ENCODE measurements at regions not wholly inside any gene's neighbourhood (a gene's known extent, or its start where the extent isn't known, plus 50 kb on each side); places are given as distances from the start of the nearest gene placed in this dataset.
A peak's percentile ranks its signal among the peaks of the same experiment; 100 is the strongest.

DNA sequence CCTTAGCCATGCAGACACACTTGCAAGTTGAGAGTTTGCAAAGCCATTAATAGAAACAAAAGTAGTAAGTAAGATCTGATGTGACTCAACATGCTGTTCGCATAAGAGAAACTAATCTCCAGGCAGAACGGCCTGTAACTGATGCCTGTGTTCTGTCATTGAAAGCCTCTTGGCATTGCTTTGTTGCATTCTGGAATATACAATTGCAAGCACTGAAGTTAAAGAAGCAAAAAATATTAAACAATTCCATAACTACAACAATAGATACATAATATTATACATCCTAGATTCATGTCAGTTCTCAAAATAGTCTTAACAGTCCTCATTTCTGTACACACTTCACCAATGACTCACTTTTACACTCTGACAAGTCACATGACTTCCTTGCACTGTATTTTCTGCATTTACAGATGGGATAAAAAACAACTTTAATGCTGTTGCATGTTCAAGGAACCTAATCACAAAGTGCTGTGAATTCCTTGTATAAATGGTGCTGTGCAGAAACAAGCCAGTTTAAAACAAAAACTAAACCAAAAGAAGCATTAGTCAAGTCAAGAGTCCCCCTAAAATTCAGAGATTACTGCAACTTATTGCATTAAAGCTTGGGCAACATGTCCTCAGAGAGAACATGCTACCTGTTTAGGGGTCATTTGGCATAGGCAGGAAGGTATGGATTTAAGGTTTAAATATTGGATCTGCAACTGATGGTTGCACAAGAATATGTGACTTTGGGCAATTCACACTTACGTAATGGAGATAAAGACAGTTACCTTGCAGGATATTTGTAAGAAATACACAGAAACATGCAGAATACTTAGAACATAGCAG is 79.5 kb upstream of the SERP2 start:
- no peak for FAIRE-seq
- DNase-seq (ENCODE audit: low read depth, low spot score) = no peak
- Histone ChIP-seq H3K79me2 (ENCODE audit: control insufficient read depth, insufficient read depth, low read length) (no peaks in the 10 kb centered on the region), H3K4me1 (ENCODE audit: control insufficient read depth, insufficient read depth, low read length) (no peaks in the 10 kb centered on the region), H3K4me2 (ENCODE audit: control insufficient read depth, insufficient read depth) (peak overlapping the region; percentile 30; the same call in 1 of the 2 replicates), H2AFZ (ENCODE audit: control insufficient read depth, low read depth, low read length) (no peak overlapping the region), H3K27ac (ENCODE audit: control insufficient read depth, insufficient read depth) (no peak overlapping the region), H4K20me1 (ENCODE audit: control insufficient read depth, insufficient read depth) (no peaks in the 10 kb centered on the region), H3K9me3 (replicated peaks; ENCODE audit: control insufficient read depth, insufficient read depth, low read length) (no peaks in the 10 kb centered on the region; the same call in 2 of the 3 replicates), H3K4me3 (no peak overlapping the region), H3K36me3 (ENCODE audit: control insufficient read depth in 2 of 2, insufficient read depth in 2 of 2, low read length in 1 of 2) (no peaks in the 10 kb centered on the region), H3K9ac (ENCODE audit: control insufficient read depth, insufficient read depth, low read length) (no peak overlapping the region), H3K27me3 (replicated peaks in 1 of 2; ENCODE audit: control insufficient read depth in 2 of 2, insufficient read depth in 2 of 2, low read length in 1 of 2) (no peaks in the 10 kb centered on the region)
- in situ Hi-C loops (cut with MboI) (no loop called here), intact Hi-C loops (cut with micrococcal nuclease; ENCODE audit: unreplicated experiment) (no loop called here)
- ChIA-PET CTCF (no interaction called here), POLR2A (no interaction called here), RAD21 (ENCODE audit: unreplicated experiment) (no interaction called here), SMC1A (ENCODE audit: uncharacterized antibody, unreplicated experiment) (no interaction called here)
- no peak for ATAC-seq
- WGBS (ENCODE audit: insufficient coverage, insufficient replicate concordance, low lambda C conversion rate, missing lambda C conversion rate) = 22% methylated on average over 3 of the region's 3 CpGs
- no TSS peak for BruUV-seq (replicated peaks)
- no peak for TF ChIP-seq TCF3 (IDR thresholded peaks at IDR 0.05; ENCODE audit: borderline replicate concordance, insufficient read depth, low read depth, low read length)
- no peak for TF ChIP-seq IKZF1 (conservative IDR thresholded peaks at IDR 0.05)
- TF ChIP-seq, protein P1, sequence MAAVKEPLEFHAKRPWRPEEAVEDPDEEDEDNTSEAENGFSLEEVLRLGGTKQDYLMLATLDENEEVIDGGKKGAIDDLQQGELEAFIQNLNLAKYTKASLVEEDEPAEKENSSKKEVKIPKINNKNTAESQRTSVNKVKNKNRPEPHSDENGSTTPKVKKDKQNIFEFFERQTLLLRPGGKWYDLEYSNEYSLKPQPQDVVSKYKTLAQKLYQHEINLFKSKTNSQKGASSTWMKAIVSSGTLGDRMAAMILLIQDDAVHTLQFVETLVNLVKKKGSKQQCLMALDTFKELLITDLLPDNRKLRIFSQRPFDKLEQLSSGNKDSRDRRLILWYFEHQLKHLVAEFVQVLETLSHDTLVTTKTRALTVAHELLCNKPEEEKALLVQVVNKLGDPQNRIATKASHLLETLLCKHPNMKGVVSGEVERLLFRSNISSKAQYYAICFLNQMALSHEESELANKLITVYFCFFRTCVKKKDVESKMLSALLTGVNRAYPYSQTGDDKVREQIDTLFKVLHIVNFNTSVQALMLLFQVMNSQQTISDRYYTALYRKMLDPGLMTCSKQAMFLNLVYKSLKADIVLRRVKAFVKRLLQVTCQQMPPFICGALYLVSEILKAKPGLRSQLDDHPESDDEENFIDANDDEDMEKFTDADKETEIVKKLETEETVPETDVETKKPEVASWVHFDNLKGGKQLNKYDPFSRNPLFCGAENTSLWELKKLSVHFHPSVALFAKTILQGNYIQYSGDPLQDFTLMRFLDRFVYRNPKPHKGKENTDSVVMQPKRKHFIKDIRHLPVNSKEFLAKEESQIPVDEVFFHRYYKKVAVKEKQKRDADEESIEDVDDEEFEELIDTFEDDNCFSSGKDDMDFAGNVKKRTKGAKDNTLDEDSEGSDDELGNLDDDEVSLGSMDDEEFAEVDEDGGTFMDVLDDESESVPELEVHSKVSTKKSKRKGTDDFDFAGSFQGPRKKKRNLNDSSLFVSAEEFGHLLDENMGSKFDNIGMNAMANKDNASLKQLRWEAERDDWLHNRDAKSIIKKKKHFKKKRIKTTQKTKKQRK (IDR thresholded peaks at IDR 0.05; ENCODE audit: low read depth, low read length) = no peak
- TF ChIP-seq ESRRA (IDR thresholded peaks at IDR 0.05; ENCODE audit: low read length) = no peak
- TF ChIP-seq SIN3A (IDR thresholded peaks at IDR 0.05; ENCODE audit: low read depth, low read length) = no peak
- TF ChIP-seq CHD2 (IDR thresholded peaks at IDR 0.05; ENCODE audit: borderline replicate concordance, low read depth, low read length) = no peak
- TF ChIP-seq NR2C2 (IDR thresholded peaks at IDR 0.05; ENCODE audit: borderline replicate concordance, control insufficient read depth, insufficient read length, low read depth) = no peak
- no peak for TF ChIP-seq RELA (IDR thresholded peaks at IDR 0.05; ENCODE audit: borderline replicate concordance, partially characterized antibody)
- TF ChIP-seq MTA3 (IDR thresholded peaks at IDR 0.05; ENCODE audit: borderline replicate concordance, low read length) = no peak
- TF ChIP-seq, protein P2, sequence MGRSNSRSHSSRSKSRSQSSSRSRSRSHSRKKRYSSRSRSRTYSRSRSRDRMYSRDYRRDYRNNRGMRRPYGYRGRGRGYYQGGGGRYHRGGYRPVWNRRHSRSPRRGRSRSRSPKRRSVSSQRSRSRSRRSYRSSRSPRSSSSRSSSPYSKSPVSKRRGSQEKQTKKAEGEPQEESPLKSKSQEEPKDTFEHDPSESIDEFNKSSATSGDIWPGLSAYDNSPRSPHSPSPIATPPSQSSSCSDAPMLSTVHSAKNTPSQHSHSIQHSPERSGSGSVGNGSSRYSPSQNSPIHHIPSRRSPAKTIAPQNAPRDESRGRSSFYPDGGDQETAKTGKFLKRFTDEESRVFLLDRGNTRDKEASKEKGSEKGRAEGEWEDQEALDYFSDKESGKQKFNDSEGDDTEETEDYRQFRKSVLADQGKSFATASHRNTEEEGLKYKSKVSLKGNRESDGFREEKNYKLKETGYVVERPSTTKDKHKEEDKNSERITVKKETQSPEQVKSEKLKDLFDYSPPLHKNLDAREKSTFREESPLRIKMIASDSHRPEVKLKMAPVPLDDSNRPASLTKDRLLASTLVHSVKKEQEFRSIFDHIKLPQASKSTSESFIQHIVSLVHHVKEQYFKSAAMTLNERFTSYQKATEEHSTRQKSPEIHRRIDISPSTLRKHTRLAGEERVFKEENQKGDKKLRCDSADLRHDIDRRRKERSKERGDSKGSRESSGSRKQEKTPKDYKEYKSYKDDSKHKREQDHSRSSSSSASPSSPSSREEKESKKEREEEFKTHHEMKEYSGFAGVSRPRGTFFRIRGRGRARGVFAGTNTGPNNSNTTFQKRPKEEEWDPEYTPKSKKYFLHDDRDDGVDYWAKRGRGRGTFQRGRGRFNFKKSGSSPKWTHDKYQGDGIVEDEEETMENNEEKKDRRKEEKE (IDR thresholded peaks at IDR 0.05) = no peak
- TF ChIP-seq TARDBP (IDR thresholded peaks at IDR 0.05; ENCODE audit: borderline replicate concordance) = no peak
- no peak for TF ChIP-seq ZNF274 (IDR thresholded peaks at IDR 0.05; ENCODE audit: insufficient read depth, insufficient read length)
- TF ChIP-seq RAD21 (IDR thresholded peaks at IDR 0.05; ENCODE audit: insufficient read depth, low read depth, low read length) = no peak
- TF ChIP-seq, protein P3, sequence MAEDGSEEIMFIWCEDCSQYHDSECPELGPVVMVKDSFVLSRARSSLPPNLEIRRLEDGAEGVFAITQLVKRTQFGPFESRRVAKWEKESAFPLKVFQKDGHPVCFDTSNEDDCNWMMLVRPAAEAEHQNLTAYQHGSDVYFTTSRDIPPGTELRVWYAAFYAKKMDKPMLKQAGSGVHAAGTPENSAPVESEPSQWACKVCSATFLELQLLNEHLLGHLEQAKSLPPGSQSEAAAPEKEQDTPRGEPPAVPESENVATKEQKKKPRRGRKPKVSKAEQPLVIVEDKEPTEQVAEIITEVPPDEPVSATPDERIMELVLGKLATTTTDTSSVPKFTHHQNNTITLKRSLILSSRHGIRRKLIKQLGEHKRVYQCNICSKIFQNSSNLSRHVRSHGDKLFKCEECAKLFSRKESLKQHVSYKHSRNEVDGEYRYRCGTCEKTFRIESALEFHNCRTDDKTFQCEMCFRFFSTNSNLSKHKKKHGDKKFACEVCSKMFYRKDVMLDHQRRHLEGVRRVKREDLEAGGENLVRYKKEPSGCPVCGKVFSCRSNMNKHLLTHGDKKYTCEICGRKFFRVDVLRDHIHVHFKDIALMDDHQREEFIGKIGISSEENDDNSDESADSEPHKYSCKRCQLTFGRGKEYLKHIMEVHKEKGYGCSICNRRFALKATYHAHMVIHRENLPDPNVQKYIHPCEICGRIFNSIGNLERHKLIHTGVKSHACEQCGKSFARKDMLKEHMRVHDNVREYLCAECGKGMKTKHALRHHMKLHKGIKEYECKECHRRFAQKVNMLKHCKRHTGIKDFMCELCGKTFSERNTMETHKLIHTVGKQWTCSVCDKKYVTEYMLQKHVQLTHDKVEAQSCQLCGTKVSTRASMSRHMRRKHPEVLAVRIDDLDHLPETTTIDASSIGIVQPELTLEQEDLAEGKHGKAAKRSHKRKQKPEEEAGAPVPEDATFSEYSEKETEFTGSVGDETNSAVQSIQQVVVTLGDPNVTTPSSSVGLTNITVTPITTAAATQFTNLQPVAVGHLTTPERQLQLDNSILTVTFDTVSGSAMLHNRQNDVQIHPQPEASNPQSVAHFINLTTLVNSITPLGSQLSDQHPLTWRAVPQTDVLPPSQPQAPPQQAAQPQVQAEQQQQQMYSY (CRISPR knock-in tag; IDR thresholded peaks at IDR 0.05) = no peak
- no peak for TF ChIP-seq TBL1XR1 (IDR thresholded peaks at IDR 0.05; ENCODE audit: low read depth, low read length)

All from GM12878 (cell line).